Suppressor macrophage treated with lipopolysaccharide for 1 hour (primary cell): ENCODE measurements at regions not wholly inside any gene's neighbourhood (a gene's known extent, or its start where the extent isn't known, plus 50 kb on each side); places are given as distances from the start of the nearest gene placed in this dataset.

Experiments used
- DNase-seq, 3 donors: peaks; one replicate each; pipeline ENCODE4 v3.0.0-alpha.2; 2020 to 2022

DNA sequence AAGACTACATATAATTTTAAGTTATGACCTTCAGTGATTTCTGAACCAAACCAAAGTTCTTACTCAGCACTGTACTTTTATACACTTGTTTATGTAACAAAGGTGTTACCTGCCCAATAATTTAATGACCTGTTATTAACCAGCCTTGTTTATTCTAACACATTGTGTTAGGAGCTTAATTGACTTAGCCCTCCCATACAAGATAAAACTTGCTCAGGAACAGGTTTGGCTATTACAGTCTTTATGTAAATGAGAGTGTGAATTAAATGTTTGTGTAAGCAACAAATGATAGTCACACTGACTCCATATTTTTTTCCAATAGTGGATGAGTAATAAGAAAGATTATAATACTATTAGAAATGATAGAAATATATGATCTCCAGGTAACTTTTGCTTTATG is 51.8 kb upstream of the MYCBP2 start:
- DNase-seq: no peak

- no peak for DNase-seq
These were observed 50.1 kb upstream of the MYCBP2 start for GRCh38 chr13:77377016-77377415.
